ENCODE measurements at regions not wholly inside any gene's neighbourhood (a gene's known extent, or its start where the extent isn't known, plus 50 kb on each side); places are given as distances from the start of the nearest gene placed in this dataset.

- TF ChIP-seq CTCF (IDR thresholded peaks at IDR 0.05 in 4 of 5, conservative IDR thresholded peaks at IDR 0.05 in 1 of 5): no peak
- TF ChIP-seq POLR2A (IDR thresholded peaks at IDR 0.05): no peak
These were observed 191.7 kb downstream of the DHX15 start for GRCh38 chr4:24392613-24393012.
